Stimulated activated CD4-positive, alpha-beta T cell treated with anti-CD3 and anti-CD28 coated beads, Interleukin-2, amount 100 ng/mL, for 4 hours (primary cell): ENCODE measurements at regions not wholly inside any gene's neighbourhood (a gene's known extent, or its start where the extent isn't known, plus 50 kb on each side); places are given as distances from the start of the nearest gene placed in this dataset.

Source experiments
- DNase-seq: peaks from one replicate; pipeline ENCODE4 v3.0.0-alpha.2; 2020; ENCODE audit warnings: low read depth

DNA sequence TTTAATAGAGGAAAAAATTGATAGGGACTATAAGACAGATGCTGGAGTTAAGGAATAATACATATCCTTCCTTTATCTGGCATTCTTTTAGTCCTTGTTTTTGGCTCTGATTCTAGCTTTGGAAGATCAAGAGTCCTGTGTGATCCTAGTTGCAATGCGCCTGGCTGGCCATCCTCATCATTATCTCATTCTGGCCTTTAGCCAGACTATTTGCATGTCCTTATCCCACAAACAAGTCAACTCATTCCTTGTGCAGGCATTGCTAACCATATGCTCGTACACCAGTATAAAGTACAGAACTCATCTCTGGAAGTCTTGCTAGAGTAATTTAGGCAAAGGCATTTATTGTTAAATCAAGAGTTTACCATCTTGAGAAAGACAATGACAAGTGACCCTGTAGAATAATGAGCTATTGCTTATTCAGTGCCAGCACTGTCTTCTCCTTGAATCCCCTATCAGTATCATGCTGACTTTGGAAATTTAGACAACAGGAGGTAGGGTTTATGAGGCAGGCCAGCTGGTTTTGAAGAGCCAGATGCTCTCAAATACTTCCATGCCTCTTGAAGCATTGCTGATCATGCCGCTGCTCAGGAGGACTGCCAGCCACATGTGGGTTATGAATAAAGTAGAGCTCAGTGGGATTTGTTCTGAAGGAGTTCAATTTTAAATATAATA is 1730.3 kb upstream of the TENM3 start:
- no peak for DNase-seq

DNA sequence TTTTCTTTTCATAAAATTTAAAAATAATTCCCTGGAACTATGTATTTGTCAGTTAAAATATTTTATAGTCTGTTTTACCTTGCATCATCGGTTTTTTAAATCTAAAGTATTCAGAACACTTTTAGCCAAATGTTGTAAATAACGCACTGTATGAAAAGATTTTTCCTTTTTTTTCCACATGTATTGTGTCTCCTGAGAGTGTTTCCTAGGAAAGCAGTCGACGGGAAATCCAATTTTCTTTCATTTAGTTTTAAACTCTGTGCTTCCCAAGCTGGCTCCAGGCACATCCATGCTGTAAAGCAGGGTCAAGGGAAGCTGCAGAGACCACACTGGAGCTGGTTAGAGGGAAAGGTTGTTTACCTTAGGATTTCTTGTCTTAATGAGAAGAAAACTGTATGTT is 1724.3 kb upstream of the TENM3 start:
- DNase-seq = no peak

DNA sequence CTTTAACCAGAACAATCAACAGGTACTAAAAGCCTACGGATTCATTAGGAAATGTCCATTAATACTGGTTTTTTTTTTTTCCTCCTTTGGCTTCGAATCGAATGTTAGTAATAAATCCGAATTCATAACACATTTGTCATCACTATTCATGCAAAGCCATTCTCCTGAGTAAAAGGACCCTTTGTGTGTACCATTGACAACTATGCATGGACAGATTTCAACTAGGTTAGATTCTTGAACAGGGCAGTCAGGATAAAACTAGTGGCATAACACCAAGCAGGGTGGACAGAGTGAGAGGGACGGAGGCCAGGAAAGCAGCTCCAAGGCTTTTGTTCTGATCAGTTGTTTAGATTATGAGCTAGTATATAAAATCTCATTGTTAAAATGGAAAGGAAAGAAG is 1722.0 kb upstream of the TENM3 start:
- no peak for DNase-seq

DNA sequence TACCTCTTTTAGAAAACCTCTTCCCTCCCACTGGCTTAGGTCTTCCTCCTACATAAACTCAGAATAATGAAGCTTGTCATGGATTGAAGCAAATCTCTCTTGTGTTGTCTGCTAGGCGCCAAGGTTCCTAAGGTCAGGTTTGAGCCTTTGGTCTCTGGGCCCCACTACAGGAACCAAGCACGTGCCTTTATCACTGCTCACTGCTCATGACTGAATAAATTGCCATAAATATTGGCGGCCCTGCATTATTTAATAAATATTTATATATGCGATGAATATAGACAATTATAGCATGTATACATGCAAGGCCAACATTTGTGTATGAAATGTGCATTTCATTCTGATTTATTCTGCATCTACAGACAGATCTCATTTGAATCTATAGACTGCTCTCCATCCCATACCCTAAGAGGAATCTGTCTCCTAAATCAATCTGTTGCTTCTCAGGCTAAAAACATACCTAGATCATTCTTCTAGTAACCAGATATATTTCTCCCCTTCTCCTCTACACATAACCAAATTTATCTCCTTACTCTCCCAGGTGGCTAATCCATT is 1717.6 kb upstream of the TENM3 start:
- DNase-seq = no peak

DNA sequence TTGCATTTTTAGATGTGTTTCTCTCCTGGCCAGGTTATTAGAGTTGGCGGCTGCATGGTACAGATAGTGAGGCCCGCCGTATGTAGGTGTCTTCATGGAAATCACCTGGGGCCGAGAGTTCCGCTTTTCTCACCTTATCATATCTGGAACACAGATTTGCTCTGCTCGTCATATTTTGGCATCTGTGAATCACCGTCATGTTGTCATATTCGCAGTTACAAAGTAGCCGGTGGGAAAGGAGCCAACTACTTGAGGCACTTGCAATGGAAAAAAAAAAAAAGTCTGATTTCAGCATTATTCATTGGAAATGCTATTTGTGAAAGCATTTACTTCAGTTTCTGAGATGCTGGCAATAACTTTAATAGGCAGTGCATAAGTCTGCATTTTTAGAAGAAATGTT is 1715.2 kb upstream of the TENM3 start:
- DNase-seq = no peak

DNA sequence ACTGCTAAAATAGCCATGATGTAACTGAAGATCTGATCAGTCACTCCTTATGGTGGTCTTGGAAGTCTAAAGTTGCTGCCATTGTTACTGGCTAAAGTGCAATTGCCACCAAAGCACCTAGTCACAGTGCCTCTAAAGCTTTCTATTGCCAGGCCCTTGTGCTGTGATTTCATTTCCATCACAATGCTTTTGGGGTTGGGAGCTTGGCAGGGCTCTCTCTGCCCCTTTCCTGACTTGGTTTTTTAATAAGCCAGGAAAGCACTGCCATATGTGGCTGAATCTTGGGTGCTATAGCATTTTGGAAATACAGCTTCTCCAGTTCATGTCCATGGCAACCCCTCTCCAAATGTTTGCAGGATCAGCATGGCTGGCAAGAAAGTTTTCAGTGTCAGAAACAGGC is 1712.4 kb upstream of the TENM3 start:
- no peak for DNase-seq

DNA sequence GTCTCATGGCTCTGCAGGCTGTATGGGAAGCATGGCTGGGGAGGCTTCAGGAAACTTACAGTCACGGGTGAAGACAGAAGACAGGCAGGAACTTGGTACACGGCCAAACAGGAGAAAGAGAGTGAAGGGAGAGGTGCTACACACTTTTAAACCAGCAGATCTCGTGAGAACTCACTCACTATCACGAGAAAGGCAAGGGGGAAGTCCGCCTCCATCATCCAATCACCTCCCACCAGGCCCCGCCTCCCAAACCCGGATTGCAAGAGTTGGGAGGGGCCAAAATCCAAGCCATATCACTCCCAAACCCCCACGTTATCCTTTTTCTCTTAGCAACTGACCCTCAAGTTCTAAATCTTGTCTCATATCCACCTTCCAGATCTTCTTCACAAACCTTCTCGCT is 1710.5 kb upstream of the TENM3 start:
- no peak for DNase-seq

DNA sequence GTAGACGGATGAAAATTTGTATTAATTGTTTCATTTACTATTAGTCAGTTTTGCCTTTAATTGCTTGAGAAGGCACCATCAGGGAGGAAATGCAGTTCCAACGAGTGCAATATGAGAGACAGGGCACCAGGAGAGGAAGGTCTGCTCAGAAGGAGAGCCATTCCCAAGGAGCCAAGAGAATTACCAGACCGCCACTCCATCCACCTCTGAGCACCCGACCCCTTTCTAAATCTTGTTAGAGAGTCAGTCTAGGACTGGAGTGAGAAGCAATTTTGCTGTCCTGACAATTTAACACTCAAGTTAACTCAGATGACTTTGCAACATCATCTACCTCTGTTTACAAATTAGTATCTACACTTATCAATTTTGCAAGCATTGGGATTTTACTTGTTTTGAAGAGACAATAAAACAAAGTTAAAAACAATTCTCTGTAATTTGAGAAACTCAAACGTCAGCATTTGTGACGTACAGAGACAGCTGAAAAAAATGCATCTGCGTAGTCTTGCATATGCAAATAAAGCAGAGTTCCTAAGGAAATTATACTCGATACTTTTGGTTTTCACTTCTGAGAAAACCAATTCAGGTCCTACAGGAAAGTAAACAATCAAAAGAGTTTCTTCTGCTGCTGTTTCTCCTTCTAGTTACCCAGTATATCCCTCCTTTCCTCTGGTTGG is 1704.7 kb upstream of the TENM3 start:
- no peak for DNase-seq

DNA sequence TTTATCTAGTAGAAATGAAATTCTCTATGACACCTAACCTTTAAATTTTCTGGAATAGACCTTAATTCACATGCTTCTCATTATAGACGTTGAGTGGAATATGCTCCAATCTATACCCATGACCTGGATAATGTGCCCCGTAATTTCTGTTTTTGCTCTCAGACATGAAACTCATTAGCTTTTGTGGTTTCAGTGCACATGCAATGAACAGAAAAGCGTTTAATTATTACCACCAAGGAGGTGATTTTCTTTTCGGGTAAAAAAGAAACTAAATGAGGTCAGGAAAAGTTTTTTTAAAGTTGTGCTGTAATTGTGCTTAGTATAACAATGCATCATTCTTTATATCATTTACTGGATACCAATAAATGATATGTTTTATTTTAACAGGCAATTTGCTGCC is 1703.9 kb upstream of the TENM3 start:
- DNase-seq = no peak

DNA sequence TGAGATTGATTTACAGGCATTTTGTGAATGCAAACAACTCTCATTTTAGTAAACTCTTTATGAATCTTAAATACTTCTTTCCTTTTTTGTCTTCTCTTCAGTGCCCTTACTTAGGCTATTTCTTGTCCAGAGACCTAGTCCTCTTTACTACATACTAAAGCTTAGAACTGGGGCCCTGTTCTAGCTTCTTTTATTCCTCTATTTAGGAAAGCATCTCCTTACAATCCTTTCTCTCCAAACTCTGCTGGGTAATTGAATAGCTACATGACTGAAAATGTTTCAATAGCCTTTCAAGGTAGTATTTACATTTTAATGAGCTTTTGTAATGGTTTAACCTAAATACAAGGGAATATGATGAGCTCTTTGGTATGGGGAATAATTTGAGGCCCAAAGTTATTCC is 1701.5 kb upstream of the TENM3 start:
- DNase-seq = no peak

DNA sequence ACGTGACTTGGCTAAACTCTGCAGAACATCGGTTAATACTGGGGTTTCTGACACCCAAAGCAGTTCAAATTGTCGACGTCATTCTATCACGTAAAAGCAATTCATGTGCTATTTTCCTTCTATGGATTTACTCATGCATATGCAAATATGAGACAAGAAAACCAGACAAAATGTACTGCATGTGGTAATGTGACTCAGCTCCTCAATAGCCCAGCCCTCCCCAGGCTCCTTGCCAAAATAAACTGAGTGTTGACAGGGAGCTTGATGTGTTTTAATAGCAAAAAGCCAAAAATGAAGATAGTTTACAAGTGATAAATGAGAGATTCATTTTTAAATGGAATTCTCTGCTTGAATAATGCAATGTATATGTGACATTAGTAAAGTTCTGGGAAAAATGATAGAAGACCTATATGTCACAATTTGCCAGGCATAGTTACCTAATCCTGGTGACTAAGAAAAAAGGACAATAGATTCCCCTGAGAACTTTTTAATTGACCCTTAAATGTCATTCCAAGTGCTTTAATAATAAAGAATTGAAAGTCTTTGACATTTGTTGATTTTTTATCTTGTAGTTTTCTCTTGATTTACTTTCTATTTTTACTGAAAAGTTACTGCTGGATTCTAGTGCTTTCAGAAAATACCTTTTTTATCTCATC is 1700.6 kb upstream of the TENM3 start:
- DNase-seq = no peak

DNA sequence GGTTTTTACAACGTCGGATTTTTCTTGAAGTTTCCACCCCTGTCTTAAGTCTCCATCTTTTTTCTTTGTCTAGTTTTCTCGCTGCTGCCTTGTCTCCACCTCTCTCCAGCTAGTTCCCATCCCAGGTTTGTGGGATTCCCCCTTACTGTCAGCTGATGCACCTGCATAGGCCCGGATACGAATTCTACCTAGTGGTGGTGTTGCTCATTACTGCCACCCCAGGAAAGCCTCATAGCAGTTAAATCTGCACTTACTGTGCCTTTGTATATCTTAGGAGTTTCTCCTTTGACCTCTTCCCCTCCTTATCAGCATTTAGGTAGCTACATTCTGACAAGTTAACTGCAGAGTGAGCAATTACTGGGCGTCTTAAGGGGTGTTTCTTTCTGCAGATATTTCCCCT is 1693.1 kb upstream of the TENM3 start:
- DNase-seq = no peak

DNA sequence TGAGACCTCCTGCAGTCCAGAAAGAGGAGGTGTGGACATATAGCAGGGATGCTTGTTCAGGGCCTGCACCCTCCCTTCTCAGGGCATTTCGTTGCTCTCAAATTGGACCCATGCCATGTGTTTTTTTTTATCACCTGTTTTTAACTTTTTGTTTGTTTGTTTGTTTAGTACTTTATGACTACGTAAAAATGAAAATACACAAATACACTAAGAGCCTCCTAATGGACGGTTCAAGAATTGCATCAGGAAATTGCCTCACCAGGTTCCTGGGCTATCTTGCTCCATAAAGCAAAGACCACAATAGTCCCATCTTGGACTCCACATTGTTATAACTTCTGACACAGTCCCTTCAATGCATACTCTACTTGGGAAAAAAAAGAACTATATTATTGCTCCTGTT is 1685.9 kb upstream of the TENM3 start:
- no peak for DNase-seq

DNA sequence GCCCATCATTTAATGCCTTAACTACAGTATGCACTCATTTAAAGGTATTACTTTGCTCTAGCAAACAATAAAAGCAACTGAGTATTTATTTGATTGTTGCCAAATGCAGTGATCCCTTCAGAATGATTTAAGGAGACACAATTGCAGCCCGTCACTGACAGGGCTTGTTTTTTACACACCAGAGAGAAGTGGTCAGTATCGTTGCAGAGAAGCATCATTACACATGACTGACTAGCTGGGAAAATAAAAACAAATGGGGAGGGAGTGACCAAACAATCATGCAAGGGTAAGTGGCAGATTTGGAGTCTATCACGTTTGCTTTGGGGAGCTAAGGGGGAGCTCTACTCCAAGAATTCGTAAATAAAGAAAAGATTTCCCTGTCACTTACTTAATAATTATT is 1685.3 kb upstream of the TENM3 start:
- no peak for DNase-seq

DNA sequence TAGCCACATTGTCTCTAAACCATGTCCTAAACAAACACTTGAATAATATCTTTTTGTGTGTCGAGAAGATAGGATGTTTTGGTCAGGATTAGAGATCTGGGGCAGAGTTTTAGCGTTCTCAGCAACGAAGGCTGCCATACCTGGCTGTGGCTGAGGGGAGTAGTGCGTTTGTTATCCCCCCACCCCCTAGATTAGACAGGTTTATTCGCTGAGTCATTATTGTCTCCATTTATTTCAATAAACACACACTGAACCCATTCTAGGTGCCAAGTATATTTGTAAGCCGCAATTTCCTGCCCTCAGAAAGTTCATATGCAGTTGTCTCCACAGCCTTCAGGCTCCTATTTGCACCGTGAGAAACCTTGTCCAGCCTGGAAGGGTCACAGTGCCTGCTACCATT is 1684.8 kb upstream of the TENM3 start:
- no peak for DNase-seq

DNA sequence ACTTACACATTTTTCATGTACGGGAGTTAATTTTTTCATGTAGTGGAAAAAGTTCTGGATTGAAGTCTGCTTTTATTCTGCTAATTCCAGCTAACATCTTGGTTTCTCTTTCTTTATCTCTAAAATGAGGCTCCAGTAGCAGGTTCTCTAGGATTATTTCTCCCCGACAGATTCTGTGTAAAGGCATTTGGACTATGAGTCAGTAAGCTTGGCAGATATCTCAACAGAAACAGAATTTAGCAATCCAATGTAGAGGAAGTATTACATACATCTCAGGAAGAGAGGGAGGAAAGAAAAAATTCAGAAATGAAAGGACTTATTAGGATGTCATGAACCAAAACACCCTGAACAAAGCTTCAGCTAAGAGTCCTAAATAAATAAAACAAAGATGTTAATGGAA is 1682.3 kb upstream of the TENM3 start:
- no peak for DNase-seq

DNA sequence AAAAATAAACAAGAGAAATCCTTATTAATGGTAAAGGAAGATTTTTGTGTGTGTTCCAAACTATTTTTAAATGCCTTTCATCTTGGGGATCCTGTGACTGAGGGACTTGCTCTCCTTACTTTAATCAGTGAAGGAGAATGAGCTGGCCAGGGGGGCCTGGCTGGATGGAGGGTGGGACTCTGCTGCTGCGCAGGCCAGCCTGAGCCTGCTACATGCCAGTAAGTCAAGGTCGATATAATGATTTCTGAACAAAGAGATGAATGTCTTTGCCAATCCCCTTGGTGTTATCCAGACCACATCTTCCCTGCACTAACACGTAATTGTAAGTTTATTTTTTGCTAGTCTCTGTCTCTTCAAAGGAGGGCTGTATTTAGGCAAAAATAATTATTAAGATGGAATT is 1679.2 kb upstream of the TENM3 start:
- DNase-seq = no peak

DNA sequence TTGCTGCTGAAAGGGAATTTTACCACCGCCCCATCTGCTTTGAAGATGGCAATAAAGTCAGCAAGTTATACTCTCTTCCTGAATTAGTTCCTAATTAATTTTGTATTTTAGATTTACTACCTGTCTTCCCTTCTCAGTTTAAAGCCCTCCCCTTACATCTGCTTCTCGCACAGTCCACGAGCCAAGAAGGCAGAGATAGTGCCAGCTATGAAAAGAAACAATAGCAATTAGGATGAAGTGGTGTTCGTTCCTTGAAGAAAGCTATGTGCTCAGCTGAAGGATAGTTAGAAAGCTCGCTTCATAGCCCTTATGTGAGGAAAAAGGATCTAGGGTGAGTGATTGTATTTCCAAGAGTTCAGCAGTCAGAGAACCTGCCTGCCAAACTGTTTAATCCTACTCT is 1678.8 kb upstream of the TENM3 start:
- no peak for DNase-seq

DNA sequence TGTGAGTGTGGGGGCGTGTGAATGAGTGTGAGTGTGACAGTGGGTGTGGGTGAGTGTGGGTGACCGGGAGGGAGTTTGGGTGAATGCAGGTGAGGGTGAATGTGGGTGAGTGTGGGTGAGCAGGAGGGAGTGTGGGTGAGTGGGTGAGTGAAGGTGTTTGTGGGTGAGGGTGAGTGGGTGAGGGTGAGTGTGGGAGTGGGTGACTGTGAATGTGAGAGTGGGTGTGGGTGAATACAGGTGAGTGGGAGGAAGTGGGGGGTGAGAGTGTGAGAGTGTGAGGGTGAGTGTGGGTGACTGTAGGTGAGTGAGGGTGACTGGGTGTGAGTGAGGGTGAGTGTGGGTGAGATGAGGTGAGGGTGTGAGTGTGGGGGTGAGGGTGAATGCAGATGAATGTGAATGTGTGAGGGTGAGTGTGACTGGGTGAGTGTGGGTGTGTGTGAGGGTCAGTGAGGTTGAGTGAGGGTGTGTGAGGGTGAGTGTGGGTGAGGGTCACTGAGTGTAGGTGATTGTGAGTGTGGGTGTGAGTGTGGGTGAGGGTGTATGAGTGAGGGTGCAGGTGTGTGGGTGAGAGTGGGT is 1677.3 kb upstream of the TENM3 start:
- no peak for DNase-seq

DNA sequence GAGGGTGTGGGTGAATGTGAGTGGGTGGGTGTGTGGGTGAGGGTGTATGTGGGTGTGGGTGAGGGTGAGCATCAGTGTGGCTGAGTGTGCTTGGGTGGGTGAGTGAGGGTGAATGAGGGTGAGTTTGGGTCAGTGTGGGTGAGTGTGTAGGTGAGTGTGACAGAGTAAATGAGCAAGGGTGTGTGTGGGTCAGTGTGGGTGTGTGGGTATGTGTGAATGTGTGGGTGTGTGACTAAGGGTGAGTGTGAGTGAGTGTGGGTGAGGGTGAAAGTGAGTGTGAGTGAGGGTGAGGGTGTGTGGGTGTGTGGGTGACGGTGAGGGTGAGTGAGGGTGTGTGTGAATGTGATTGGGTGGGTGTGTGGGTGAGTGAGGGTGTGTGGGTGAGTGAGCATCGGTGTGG is 1676.7 kb upstream of the TENM3 start:
- DNase-seq = no peak

DNA sequence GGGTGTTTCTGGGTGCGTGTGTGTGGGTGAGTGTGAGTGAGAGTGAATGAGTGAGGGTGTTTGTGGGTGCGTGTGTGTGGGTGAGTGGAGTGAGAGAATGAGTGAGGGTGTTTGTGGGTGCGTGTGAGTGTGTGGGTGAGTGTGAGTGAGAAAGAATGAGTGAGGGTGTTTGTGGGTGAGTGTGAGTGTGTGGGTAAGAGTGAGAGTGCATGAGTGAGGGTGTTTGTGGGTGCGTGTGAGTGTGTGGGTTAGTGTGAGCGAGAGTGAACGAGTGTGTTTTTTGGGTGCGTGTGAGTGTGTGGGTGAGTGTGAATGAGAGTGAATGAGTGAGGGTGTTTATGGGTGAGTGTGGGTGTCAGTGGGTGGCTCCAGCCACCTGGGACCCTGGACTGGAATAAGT is 1676.1 kb upstream of the TENM3 start:
- no peak for DNase-seq

DNA sequence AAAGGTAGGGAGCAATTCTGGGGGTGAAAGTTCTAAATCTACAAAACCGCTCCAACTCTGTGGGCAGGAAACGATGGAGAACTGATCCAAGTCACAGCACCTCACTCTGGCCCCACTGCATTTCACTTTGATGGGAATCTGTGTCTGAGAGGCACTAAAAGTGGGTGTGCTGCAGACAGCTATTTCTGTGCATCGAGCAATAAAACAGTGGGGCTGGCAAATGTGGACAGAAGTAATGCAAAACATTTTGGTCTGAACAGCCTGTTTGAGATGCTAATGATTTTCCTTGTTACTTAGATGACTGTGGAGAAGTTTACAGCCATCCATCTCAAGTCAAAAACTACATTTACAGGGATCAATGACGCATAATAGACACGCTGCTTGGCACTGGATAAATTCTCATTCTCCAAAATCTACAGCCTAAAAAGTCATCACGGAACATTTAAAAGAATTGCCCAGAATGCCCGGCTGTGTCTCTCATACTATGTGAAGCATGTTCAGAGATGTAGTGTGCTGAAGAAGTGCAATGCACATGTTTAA is 1671.6 kb upstream of the TENM3 start:
- no peak for DNase-seq

DNA sequence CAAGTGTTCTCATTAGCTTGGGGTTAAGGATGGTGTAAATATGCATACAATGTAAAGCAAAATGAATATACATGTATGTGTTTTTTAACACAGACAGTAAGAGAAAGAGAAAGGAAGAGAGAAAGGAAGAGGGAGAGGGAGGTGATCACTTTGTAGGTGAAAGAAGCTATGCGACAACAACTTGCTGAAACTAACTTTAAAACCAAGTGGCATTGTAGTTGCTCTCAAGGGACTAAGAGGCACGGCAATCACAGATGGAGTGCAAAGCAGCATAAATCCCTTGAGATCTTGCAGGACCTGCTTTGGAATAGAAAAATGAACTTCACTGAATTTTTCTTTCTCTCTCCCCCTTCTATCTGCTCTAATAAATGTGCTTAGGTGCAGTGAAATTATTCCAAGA is 1665.0 kb upstream of the TENM3 start:
- DNase-seq = no peak
